ENCODE measurements at regions not wholly inside any gene's neighbourhood (a gene's known extent, or its start where the extent isn't known, plus 50 kb on each side); places are given as distances from the start of the nearest gene placed in this dataset.

GRCh38 chr14:58815794-58816193, 178.0 kb downstream of the DACT1 start:
- TF ChIP-seq CTCF (IDR thresholded peaks at IDR 0.05; ENCODE audit: extremely low read depth in 1 of 2, insufficient read depth in 1 of 2, low read depth in 1 of 2, low read length in 2 of 2) (no peak), EZH2 (IDR thresholded peaks at IDR 0.05; ENCODE audit: borderline replicate concordance, low read depth, low read length, severe bottlenecking) (no peak)
